HG03378 (cell line): ENCODE measurements at regions not wholly inside any gene's neighbourhood (a gene's known extent, or its start where the extent isn't known, plus 50 kb on each side); places are given as distances from the start of the nearest gene placed in this dataset.
"Not testable (repeated sequence)": the region's sequence is repeated elsewhere in the genome, so short reads cannot be mapped to it uniquely, and the experiment has no call there.

ENCODE experiments used
- ATAC-seq: cut with Tn5 transposase; IDR thresholded peaks from one replicate; pipeline ENCODE4 v1.9.1; 2021; ENCODE audit warnings: mild to moderate bottlenecking, moderate library complexity; ENCODE audit not compliant: unreplicated experiment

DNA sequence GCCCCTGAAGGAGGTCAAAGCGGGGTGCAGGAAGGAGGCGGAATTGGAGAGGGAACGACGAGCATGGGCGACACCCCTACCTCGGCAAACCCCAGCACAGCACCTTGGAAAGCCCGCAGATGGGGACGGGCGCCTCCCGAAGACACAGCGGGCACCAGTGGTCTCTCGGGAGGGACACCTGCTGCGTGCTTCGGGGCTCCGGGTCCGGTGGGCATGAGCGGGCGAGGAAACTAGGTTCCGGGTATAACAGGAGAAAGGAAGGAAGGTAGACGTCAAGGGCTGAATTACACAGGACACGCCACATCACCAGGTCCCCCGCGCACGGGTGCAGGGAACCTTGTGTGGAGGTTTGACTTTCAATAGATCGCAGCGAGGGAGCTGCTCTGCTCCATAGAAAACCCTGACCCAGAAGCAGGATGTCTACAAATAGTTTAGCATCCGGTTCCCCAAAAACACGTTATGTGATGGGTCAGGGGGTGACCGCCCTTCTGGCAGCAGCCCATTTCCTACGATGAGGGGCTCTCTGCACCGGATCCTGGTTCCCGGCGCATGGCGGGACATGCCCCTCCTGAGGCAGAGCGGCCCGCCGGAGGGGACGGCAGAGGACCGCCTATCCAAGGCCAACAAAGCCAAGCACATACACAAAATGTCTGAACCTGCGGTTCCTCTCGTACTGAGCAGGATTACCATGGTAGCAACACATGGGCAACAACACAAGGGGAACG is 196.9 kb downstream of the ALG10 start:
- ATAC-seq, result peak; percentile 24

DNA sequence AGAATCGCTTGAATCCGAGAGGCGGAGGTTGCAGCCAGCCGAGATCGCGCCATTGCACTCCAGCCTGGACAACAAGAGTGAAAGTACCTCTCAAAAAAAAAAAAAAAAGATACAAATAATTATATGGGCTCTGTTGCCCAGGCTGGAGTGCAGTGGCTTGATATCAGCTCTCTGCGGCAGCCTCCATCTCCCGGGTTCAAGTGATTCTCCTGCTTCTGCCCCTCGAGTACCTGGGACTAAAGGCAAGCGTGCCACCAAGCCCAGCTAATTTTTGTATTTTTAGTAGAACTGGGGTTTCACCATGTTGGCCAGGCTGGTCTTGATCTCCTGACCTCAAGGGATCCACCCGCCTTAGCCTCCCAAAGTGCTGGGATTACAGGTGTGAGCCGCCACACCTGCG is 197.8 kb downstream of the ALG10 start:
- ATAC-seq, result not testable (repeated sequence)

DNA sequence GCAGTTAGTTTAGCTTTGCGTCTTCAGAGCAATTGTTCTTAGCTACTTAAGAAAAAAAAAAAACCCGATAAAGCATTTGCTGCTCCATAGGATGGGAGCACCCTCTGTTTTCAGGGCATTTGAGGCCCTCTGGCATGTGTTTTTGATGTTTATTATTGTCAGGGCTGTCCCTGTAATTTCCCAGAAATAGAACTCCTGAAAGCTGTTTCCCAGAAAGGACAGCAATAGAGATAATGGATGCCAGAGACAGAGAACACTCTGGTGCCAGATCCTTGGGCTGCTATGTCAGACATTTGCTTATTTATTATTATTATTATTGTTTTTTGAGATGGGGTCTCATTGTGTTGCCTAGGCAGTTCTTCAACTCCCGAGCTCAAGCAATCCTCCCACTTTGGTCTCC is 201.3 kb downstream of the ALG10 start:
- no peak for ATAC-seq

- not testable (repeated sequence) for ATAC-seq
These were observed 203.7 kb downstream of the ALG10 start for GRCh38 chr12:34226044-34226443.

DNA sequence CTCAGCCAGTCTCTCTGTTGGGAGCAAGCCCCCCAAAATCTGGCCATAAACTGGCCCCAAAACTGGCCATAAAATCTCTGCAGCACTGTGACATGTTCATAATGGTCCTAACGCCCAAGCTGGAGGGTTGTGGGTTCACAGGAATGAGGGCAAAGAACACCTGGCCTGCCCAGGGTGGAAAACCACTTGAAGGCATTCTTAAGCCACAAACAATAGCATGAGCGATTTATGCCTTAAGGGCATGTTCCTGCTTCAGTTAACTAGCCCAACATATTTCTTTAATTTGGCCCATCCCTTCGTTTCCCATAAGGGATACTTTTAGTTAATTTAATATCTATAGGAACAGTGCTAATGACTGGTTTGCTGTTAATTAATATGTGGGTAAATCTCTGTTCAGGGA is 205.8 kb downstream of the ALG10 start:
- not testable (repeated sequence) for ATAC-seq

GRCh38 chr12:34229033-34229432 is 206.7 kb downstream of the ALG10 start:
- ATAC-seq, result not testable (repeated sequence)

DNA sequence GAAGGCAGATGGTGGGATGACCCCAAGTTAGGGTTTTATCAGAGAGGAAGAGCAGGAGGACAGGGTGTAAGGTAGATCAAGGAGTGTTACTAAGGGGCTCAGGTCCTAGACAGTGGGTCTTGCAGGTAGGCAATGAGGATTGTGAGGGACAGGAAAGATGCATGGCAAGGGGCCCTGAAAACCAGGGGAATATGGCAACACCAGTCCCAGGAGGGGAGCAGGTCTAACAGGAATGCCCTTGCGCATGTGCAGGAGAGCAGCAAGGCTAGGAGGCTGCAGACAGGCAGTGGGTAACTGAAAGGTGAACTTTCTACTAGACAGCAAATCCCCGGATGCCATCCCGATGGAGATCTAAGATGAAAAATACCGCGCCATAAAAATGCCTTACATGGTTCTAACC is 211.3 kb downstream of the ALG10 start:
- ATAC-seq, result no peak

DNA sequence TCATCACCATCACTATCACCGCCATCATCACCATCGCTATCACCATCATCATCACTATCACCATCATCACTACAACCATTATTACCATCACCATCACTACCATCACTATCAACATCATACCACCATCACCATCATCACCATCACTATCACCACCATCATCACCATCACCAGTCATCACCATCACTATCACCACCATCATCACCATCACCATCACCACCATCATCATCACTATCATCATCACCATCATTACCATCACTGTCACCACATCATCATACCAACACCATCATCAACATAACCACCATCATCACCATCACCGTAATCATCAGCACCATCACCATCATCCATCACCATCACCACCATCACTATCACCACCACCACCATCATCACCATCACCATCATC is 213.8 kb downstream of the ALG10 start:
- no peak for ATAC-seq

DNA sequence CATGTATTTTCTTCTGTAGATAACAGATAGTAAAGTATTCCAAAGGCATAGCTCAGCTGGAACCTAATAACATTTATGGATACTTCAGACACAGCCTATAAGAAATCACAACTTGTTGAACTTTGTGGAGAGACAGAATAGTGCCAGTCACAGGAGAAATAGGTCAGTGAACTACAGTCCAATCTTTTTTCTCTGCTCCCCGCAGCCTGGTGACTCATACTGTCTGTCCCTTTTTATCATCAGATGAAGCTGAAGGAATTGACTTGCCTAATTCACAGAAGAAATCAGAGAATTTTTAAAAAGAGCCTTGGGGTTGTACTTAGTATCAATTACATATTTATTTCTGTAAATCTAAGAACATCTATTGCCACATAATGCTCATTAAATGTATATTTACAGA is 222.3 kb downstream of the ALG10 start:
- no peak for ATAC-seq

GRCh38 chr12:34249271-34249670 is 227.0 kb downstream of the ALG10 start:
- ATAC-seq, result no peak

DNA sequence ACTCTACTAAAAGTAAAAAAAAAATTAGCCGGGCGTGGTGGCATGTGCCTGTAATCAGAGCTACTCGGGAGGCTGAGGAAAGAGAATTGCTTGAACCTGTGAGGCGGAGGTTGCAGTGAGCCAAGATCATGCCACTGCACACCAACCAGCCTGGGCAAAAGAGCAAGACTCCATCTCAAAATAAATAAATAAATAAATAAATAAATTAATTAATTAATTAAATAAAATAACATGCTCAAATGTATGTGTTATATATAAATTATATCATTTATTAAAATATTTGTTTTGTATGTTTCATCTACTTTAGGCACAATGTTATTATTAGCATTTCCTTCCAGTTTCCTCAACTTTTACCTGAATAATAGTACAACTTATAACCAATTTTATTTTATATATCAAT is 229.6 kb downstream of the ALG10 start:
- ATAC-seq, result not testable (repeated sequence)

GRCh38 chr12:34253674-34254073 is 231.4 kb downstream of the ALG10 start:
- ATAC-seq, result no peak

GRCh38 chr12:34257093-34257492 is 234.8 kb downstream of the ALG10 start:
- ATAC-seq, result no peak

DNA sequence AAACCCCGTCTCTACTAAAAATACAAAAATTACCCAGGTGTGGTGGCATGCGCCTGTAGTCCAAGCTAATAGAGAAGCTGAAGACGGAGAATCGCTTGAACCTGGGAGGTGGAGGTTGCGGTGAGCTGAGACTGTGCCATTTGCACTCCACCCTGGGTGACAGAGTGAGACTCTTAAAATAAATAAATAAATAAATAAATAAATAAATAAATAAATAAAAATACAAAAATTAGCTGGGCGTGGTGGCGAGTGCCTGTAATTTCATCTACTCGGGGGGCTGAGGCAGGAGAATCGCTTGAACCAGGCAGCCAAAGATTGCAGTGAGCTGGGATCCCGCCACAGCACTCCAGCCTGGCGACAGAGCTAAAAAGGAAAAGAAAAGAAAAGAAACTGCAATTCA is 239.8 kb downstream of the ALG10 start:
- not testable (repeated sequence) for ATAC-seq

GRCh38 chr12:34264110-34264509 is 241.8 kb downstream of the ALG10 start:
- no peak for ATAC-seq

GRCh38 chr12:34273703-34274102 is 251.4 kb downstream of the ALG10 start:
- ATAC-seq, result not testable (repeated sequence)

DNA sequence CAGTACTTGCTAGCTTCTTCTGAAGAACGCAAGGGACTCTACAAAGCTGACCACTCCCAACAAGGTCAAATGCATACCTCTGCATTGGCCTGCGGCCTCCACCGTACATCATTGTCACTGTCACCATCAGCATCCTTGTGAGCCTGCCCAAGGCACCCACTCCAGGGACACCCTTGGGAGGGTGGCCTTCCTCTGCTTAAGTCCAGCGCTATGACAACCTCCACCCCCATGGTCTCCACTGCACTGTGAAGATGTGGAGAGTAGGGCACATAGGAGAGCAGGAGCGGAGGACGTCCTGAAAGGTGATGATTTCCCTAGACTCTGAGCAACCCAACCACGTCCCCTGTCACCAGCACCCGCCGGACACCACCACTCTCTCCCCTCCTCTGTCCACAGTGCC is 252.8 kb downstream of the ALG10 start:
- no peak for ATAC-seq

DNA sequence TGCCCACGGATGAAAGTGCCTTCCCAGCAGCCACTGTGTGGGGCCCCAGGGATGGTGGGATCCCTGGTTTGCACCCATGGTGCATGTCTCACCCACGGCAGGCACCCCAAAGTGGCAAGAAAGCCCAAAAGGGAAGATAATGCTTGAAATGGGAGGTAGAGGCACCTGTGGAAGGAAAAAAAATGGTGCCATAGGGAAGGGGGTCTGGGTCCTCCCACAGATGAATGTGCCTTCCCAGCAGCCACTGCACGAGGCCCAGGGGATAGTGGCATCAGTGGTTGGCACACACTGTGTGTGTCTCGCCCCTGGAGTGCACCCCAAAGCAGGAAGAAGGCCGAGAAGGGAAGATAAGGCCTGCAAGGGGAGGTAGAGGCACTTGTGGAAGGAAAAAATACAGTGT is 264.2 kb downstream of the ALG10 start:
- ATAC-seq, result no peak

- no peak for ATAC-seq
These were observed 264.6 kb downstream of the ALG10 start for GRCh38 chr12:34286934-34287333.

DNA sequence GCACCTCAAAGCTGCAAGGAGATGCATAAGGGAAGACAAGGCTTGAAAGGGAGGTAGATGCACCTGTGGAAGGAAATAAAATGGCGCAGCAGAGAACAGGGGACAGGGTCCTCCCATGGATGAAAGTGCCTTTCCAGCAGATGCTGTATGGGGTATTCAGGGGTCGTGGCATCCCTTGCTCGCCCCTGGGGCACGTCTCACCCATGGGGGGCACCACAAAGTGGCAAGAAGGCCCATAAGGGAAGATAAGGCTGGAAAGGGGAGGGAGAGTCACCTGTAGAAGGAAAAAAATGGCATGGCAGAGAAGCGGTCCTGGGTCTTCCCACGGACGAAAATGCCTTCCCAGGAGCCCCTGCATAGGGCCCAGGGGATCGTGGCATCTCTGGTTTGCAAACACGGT is 265.1 kb downstream of the ALG10 start:
- ATAC-seq, result no peak

DNA sequence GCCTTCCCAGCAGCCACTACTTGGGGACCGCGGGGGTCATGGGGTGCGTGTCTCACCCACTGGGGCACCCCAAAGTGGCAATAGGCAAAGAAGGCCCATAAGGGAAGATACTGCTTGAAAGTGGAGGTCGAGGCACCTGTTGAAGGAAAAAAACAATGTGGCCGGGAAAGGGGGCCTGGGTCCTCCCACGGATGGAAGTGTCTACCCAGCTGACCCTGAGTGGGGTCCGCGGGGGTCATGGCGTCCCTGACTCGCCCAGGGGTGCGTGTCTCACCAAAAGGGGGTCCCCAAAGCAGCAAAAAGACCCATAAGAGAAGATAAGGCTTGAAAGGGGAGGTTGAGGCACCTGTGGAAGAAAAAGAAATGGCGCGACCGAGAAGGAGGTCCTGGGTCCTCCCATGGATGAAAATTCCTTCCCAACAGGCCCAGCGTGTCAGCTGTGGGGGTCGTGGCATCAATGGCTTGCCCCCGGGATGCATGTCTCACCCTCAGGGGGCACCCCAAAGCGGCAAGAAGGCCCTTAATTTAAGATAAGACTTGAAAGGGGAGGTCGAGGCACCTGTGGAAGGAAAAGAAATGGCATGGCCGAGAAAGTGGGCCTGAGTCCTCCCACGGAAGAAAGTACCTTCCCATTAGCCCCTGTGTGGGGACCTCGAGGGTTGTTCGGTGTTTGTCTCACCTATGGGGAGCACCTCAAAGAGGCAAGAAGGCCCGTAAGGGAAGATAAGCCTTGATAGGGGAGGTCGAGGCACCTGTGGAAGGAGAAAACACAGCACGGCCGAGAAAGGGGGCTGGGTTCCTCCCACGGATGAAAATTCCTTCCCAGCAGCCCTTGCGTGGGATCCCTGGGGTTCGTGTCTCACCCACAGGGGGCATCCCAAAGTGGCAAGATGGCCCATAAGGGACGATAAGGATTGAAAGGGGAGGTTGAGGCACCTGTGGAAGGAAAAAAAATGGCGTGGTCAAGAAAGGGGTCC is 266.0 kb downstream of the ALG10 start:
- no peak for ATAC-seq

- ATAC-seq, result no peak
These were observed 266.7 kb downstream of the ALG10 start for GRCh38 chr12:34288963-34289345.
